Kidney glomerular epithelial cell (primary cell): ENCODE measurements at regions not wholly inside any gene's neighbourhood (a gene's known extent, or its start where the extent isn't known, plus 50 kb on each side); places are given as distances from the start of the nearest gene placed in this dataset.

Experiments used
- DNase-seq: peaks from one replicate; lab custom pipeline; 2025; lab: John Stamatoyannopoulos, UW

DNA sequence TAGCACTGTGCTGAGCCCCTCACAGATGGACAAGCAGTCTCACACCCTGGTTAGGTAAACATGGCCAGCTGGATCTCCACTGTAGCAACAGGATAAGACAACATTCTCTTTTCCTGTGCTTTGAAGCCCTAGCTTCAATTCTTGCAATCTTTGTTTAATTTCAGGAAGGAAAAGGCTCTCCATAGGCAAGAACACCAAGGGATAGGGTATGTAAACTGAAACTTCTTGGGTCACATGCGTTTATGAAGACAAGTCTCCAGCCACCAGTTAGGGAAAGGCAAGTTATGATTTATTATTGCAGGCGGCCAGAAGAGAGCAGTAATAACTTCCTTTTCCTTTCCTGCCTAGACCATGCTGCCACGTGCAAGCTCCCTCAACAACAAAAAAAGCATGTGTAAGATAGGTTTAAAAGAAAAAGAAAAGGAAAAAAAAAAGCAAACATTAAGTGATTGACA, 50.1 kb upstream of the POU5F2 start:
- DNase-seq = no peak
